SK-N-MC (cell line): ENCODE measurements at regions not wholly inside any gene's neighbourhood (a gene's known extent, or its start where the extent isn't known, plus 50 kb on each side); places are given as distances from the start of the nearest gene placed in this dataset.

Experiments used
- EZH2 ChIP-seq: fragments of 200-600 bp; sonication (generic); IDR thresholded peaks from one replicate; pipeline ENCODE4 v1.6.1; 2017; ENCODE audit warnings: antibody characterized with exemption
- FOXP2 ChIP-seq: optimal IDR thresholded peaks from 2 replicates; pipeline ENCODE3; 2011; ENCODE audit warnings: mild to moderate bottlenecking, moderate library complexity; ENCODE audit not compliant: insufficient read depth; ENCODE audit errors: extremely low read length, control extremely low read depth
- POLR2AphosphoS5 ChIP-seq: IDR thresholded peaks from 2 replicates; pipeline ENCODE4 v1.6.1; 2012; ENCODE audit warnings: mild to moderate bottlenecking, low read depth, low read length, borderline replicate concordance

- TF ChIP-seq POLR2AphosphoS5 (no peak), EZH2 (no peak), FOXP2 (no peak)
These were observed 325.9 kb upstream of the NT5C1B start for GRCh38 chr2:18915227-18915626.
